HG03469 (cell line): ENCODE measurements at regions not wholly inside any gene's neighbourhood (a gene's known extent, or its start where the extent isn't known, plus 50 kb on each side); places are given as distances from the start of the nearest gene placed in this dataset.

Source experiments
- ATAC-seq: cut with Tn5 transposase; IDR thresholded peaks from one replicate; pipeline ENCODE4 v1.9.1; 2021; ENCODE audit warnings: mild to moderate bottlenecking, moderate library complexity, moderate number of reproducible peaks; ENCODE audit not compliant: unreplicated experiment

- no peak for ATAC-seq
These were observed 89.4 kb upstream of the DIO3 start for GRCh38 chr14:101471723-101472517.

- no peak for ATAC-seq
These were observed 88.8 kb upstream of the DIO3 start for GRCh38 chr14:101472518-101472849.

- ATAC-seq: no peak
These were observed 88.1 kb upstream of the DIO3 start for GRCh38 chr14:101473045-101473729.

- no peak for ATAC-seq
These were observed 87.3 kb upstream of the DIO3 start for GRCh38 chr14:101473795-101474562.

GRCh38 chr14:101474563-101475455 is 86.5 kb upstream of the DIO3 start:
- no peak for ATAC-seq

GRCh38 chr14:101475456-101476257 is 85.6 kb upstream of the DIO3 start:
- ATAC-seq: no peak

GRCh38 chr14:101476258-101476915 is 84.9 kb upstream of the DIO3 start:
- no peak for ATAC-seq

- ATAC-seq: no peak
These were observed 84.3 kb upstream of the DIO3 start for GRCh38 chr14:101476916-101477553.

GRCh38 chr14:101477648-101478047 is 83.6 kb upstream of the DIO3 start:
- no peak for ATAC-seq

- ATAC-seq: no peak
These were observed 83.2 kb upstream of the DIO3 start for GRCh38 chr14:101478096-101478495.

- no peak for ATAC-seq
These were observed 82.4 kb upstream of the DIO3 start for GRCh38 chr14:101478796-101479410.

GRCh38 chr14:101480022-101480746 is 81.1 kb upstream of the DIO3 start:
- ATAC-seq: no peak

GRCh38 chr14:101480747-101481530 is 80.4 kb upstream of the DIO3 start:
- no peak for ATAC-seq

GRCh38 chr14:101481557-101481956 is 79.7 kb upstream of the DIO3 start:
- ATAC-seq: no peak

- ATAC-seq: no peak
These were observed 79.2 kb upstream of the DIO3 start for GRCh38 chr14:101482066-101482465.

- no peak for ATAC-seq
These were observed 77.5 kb upstream of the DIO3 start for GRCh38 chr14:101483829-101484228.
